SK-N-SH treated with all-trans-retinoic acid at 6 μM for 48 hours (cell line): ENCODE measurements at regions not wholly inside any gene's neighbourhood (a gene's known extent, or its start where the extent isn't known, plus 50 kb on each side); places are given as distances from the start of the nearest gene placed in this dataset.

ENCODE experiments used
- ATAC-seq: fragments of 200-7000 bp; cut with Tn5 transposase; 3 replicates; pipeline ENCODE4 v1.9.1; 2020; ENCODE audit warnings: mild to moderate bottlenecking, moderate library complexity
- ARNTL ChIP-seq: fragments of 450-650 bp; formaldehyde crosslinking; IDR thresholded peaks from 2 replicates; pipeline ENCODE4 v1.5.0; 2020; ENCODE audit warnings: low read depth, mild to moderate bottlenecking, moderate library complexity, borderline replicate concordance
- BACH2 ChIP-seq: fragments of 250-450 bp; sonication (Bioruptor Pico); IDR thresholded peaks from 2 replicates; pipeline ENCODE4 v1.9.0; 2021; ENCODE audit warnings: mild to moderate bottlenecking, borderline replicate concordance
- CSDC2 ChIP-seq: fragments of 250-450 bp; sonication (Bioruptor Pico); IDR thresholded peaks from 2 replicates; pipeline ENCODE4 v1.5.0; 2020; ENCODE audit warnings: mild to moderate bottlenecking, moderate library complexity
- CSRNP3 ChIP-seq: fragments of 250-450 bp; sonication (Bioruptor Pico); IDR thresholded peaks from 2 replicates; pipeline ENCODE4 v1.5.1; 2021; ENCODE audit warnings: mild to moderate bottlenecking, moderate library complexity
- ESRRG ChIP-seq: fragments of 250-450 bp; sonication (Bioruptor Pico); IDR thresholded peaks from 2 replicates; pipeline ENCODE4 v1.6.1; 2021; ENCODE audit warnings: mild to moderate bottlenecking
- GLIS3 ChIP-seq: fragments of 250-450 bp; sonication (Bioruptor Pico); IDR thresholded peaks from 2 replicates; pipeline ENCODE4 v1.5.0; 2020; ENCODE audit warnings: mild to moderate bottlenecking, moderate library complexity
- ISL1 ChIP-seq: fragments of 250-450 bp; sonication (Bioruptor Pico); IDR thresholded peaks from 2 replicates; pipeline ENCODE4 v2.1.2; 2022; ENCODE audit warnings: mild to moderate bottlenecking, moderate library complexity
- OSR1 ChIP-seq: fragments of 250-450 bp; sonication (Bioruptor Pico); IDR thresholded peaks from 2 replicates; pipeline ENCODE4 v1.8.0; 2022; ENCODE audit warnings: moderate library complexity, mild to moderate bottlenecking, inconsistent platforms
- PATZ1 ChIP-seq: fragments of 250-450 bp; sonication (Bioruptor Pico); IDR thresholded peaks from 2 replicates; pipeline ENCODE4 v1.8.0; 2020; ENCODE audit warnings: mild to moderate bottlenecking, moderate library complexity, borderline replicate concordance
- POU6F1 ChIP-seq: fragments of 250-450 bp; sonication (Bioruptor Pico); IDR thresholded peaks from 2 replicates; pipeline ENCODE4 v1.8.0; 2021; ENCODE audit warnings: low read depth, mild to moderate bottlenecking, moderate library complexity, borderline replicate concordance
- PPARA ChIP-seq: fragments of 250-450 bp; sonication (Bioruptor Pico); IDR thresholded peaks from 2 replicates; pipeline ENCODE4 v1.5.0; 2020; ENCODE audit warnings: mild to moderate bottlenecking, borderline replicate concordance
- RARB ChIP-seq: fragments of 250-450 bp; sonication (Bioruptor Pico); IDR thresholded peaks from 2 replicates; pipeline ENCODE4 v1.8.0; 2021; ENCODE audit warnings: mild to moderate bottlenecking, moderate library complexity
- SNAI2 ChIP-seq: fragments of 250-450 bp; sonication (Bioruptor Pico); IDR thresholded peaks from 2 replicates; pipeline ENCODE4 v1.5.0; 2020; ENCODE audit warnings: mild to moderate bottlenecking, moderate library complexity
- TCF4 ChIP-seq: fragments of 250-450 bp; sonication (Bioruptor Pico); IDR thresholded peaks from 2 replicates; pipeline ENCODE4 v1.8.0; 2021; ENCODE audit warnings: mild to moderate bottlenecking, moderate library complexity, borderline replicate concordance
- TOX ChIP-seq: fragments of 250-450 bp; sonication (Bioruptor Pico); IDR thresholded peaks from 2 replicates; pipeline ENCODE4 v1.8.0; 2021; ENCODE audit warnings: mild to moderate bottlenecking, moderate library complexity, borderline replicate concordance
- TSHZ2 ChIP-seq: fragments of 250-450 bp; sonication (Bioruptor Pico); IDR thresholded peaks from 2 replicates; pipeline ENCODE4 v1.5.0; 2020; ENCODE audit warnings: mild to moderate bottlenecking, moderate library complexity
- ZC3H10 ChIP-seq: fragments of 250-450 bp; sonication (Bioruptor Pico); IDR thresholded peaks from 2 replicates; pipeline ENCODE4 v1.5.1; 2021; ENCODE audit warnings: mild to moderate bottlenecking, moderate library complexity
- ZFP3 ChIP-seq: fragments of 250-450 bp; sonication (Bioruptor Pico); IDR thresholded peaks from 2 replicates; pipeline ENCODE4 v1.5.0; 2020; ENCODE audit warnings: mild to moderate bottlenecking, moderate library complexity
- ZFP30 ChIP-seq: fragments of 450-650 bp; formaldehyde crosslinking; IDR thresholded peaks from 2 replicates; pipeline ENCODE4 v1.5.0; 2022; ENCODE audit warnings: mild to moderate bottlenecking, moderate library complexity
- ZNF565 ChIP-seq: fragments of 450-650 bp; formaldehyde crosslinking; conservative IDR thresholded peaks from 2 replicates; pipeline ENCODE4 v1.5.0; 2020; ENCODE audit warnings: low read depth, mild to moderate bottlenecking, moderate library complexity
- ZNF70 ChIP-seq: fragments of 450-650 bp; formaldehyde crosslinking; IDR thresholded peaks from 2 replicates; pipeline ENCODE4 v1.5.0; 2020; ENCODE audit warnings: mild to moderate bottlenecking, moderate library complexity
- ZNF8 ChIP-seq: fragments of 450-650 bp; formaldehyde crosslinking; IDR thresholded peaks from 2 replicates; pipeline ENCODE4 v1.5.0; 2020; ENCODE audit warnings: mild to moderate bottlenecking, moderate library complexity

GRCh38 chr10:47173929-47174442 lies 126.0 kb upstream of the GDF10 start (continued):
- no peak for TF ChIP-seq CSRNP3

- ATAC-seq: no peak
- TF ChIP-seq ZFP3 (no peak), OSR1 (no peak), GLIS3 (CRISPR knock-in tag) (no peak), TSHZ2 (no peak), ZNF70 (CRISPR knock-in tag) (no peak), SNAI2 (CRISPR knock-in tag) (no peak), ISL1 (CRISPR knock-in tag) (no peak), BACH2 (CRISPR knock-in tag) (no peak), TOX (CRISPR knock-in tag) (no peak), PPARA (CRISPR knock-in tag) (no peak), ZNF565 (no peak), ZNF8 (CRISPR knock-in tag) (no peak), CSRNP3 (no peak), CSDC2 (no peak), ARNTL (CRISPR knock-in tag) (no peak), POU6F1 (CRISPR knock-in tag) (no peak), ESRRG (CRISPR knock-in tag) (no peak), ZC3H10 (CRISPR knock-in tag) (no peak), RARB (no peak), PATZ1 (CRISPR knock-in tag) (no peak)
- TF ChIP-seq, all 23 proteins: peak for 0
Measured at GRCh38 chr10:47175181-47176123, 124.5 kb upstream of the GDF10 start.

- no peak for ATAC-seq
- TF ChIP-seq ZNF565: no peak
- TF ChIP-seq TCF4 (CRISPR knock-in tag): no peak
- TF ChIP-seq TOX (CRISPR knock-in tag): no peak
- TF ChIP-seq RARB: no peak
- no peak for TF ChIP-seq SNAI2 (CRISPR knock-in tag)
- no peak for TF ChIP-seq ZFP3
- no peak for TF ChIP-seq ZNF8 (CRISPR knock-in tag)
- TF ChIP-seq ZC3H10 (CRISPR knock-in tag): no peak
- no peak for TF ChIP-seq ZNF70 (CRISPR knock-in tag)
- no peak for TF ChIP-seq ZFP30
- TF ChIP-seq POU6F1 (CRISPR knock-in tag): no peak
- TF ChIP-seq, all 23 proteins: peak for 0
Measured at GRCh38 chr10:47176206-47176902, 123.6 kb upstream of the GDF10 start.
